ENCODE measurements at regions not wholly inside any gene's neighbourhood (a gene's known extent, or its start where the extent isn't known, plus 50 kb on each side); places are given as distances from the start of the nearest gene placed in this dataset.

DNA sequence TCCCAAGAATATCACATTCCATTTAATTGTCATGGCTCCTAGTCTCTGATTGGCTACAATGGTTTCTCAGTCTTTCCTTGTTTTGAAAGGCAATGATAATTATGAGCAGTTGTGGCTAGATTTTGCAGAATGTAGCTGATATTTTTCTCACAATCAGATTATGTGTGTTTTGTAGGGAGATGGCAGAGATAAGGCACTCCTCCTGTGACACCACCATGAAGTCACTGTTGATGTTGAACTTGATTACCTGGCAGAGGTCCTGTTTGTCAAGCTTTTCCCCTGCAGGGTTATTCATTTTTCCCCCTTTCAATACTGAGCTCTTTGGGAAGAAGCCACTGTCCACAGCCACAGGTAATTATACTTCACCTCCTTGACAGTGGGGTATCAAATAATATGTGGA, 602.9 kb upstream of the PFKP start:
- H3K18ac ChIP-seq (ENCODE audit: low read depth, low read length), result no peak overlapping the region
- no peak overlapping the region for H4K91ac ChIP-seq (ENCODE audit: insufficient read depth, low read depth, low read length)
- H4K5ac ChIP-seq (ENCODE audit: low read depth, low read length), result no peak overlapping the region
- TF ChIP-seq RAD21 (IDR thresholded peaks at IDR 0.05; ENCODE audit: low read length) (no peak), MAZ (IDR thresholded peaks at IDR 0.05; ENCODE audit: borderline replicate concordance, low read depth, low read length) (no peak), RCOR1 (IDR thresholded peaks at IDR 0.05; ENCODE audit: insufficient replicate concordance, low read length) (no peak), CEBPB (IDR thresholded peaks at IDR 0.05; ENCODE audit: low read depth, low read length) (no peak), POLR2A (IDR thresholded peaks at IDR 0.05; ENCODE audit: low read depth, low read length) (no peak), NFE2L2 (IDR thresholded peaks at IDR 0.05; ENCODE audit: low read depth, low read length) (no peak), CHD1 (IDR thresholded peaks at IDR 0.05; ENCODE audit: low read depth, low read length) (no peak), SMC3 (IDR thresholded peaks at IDR 0.05; ENCODE audit: low read depth, low read length) (no peak)
- TF ChIP-seq, protein P1, sequence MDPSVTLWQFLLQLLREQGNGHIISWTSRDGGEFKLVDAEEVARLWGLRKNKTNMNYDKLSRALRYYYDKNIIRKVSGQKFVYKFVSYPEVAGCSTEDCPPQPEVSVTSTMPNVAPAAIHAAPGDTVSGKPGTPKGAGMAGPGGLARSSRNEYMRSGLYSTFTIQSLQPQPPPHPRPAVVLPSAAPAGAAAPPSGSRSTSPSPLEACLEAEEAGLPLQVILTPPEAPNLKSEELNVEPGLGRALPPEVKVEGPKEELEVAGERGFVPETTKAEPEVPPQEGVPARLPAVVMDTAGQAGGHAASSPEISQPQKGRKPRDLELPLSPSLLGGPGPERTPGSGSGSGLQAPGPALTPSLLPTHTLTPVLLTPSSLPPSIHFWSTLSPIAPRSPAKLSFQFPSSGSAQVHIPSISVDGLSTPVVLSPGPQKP (IDR thresholded peaks at IDR 0.05; ENCODE audit: borderline replicate concordance, low read depth, low read length), result no peak
- TF ChIP-seq, protein P2, sequence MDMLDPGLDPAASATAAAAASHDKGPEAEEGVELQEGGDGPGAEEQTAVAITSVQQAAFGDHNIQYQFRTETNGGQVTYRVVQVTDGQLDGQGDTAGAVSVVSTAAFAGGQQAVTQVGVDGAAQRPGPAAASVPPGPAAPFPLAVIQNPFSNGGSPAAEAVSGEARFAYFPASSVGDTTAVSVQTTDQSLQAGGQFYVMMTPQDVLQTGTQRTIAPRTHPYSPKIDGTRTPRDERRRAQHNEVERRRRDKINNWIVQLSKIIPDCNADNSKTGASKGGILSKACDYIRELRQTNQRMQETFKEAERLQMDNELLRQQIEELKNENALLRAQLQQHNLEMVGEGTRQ (IDR thresholded peaks at IDR 0.05; ENCODE audit: low read depth, low read length), result no peak
- no peak for ATAC-seq (ENCODE audit: low read depth)
- no peak for DNase-seq
- in situ Hi-C loops (cut with MboI; ENCODE audit: low sequenced_read_pairs), result no loop called here
- H2BK15ac ChIP-seq (ENCODE audit: low read depth, low read length), result no peak overlapping the region
- no peak overlapping the region for H3K23ac ChIP-seq (ENCODE audit: low read depth, low read length)
- no peak overlapping the region for H3K9ac ChIP-seq (ENCODE audit: low read depth, low read length)
- H4K8ac ChIP-seq (ENCODE audit: low read depth in 2 of 2, low read length in 2 of 2), result no peak overlapping the region
- H4K20me1 ChIP-seq (ENCODE audit: insufficient read depth, low read length), result no peaks in the 10 kb centered on the region
- H2BK5ac ChIP-seq (ENCODE audit: low read depth, low read length, poor library complexity, severe bottlenecking), result no peak overlapping the region
- no peaks in the 10 kb centered on the region for H3K36me3 ChIP-seq (ENCODE audit: control insufficient read depth, insufficient read depth, low read length)
- H2AFZ ChIP-seq (replicated peaks; ENCODE audit: low read length, poor library complexity), result no peak overlapping the region
- H3K9me1 ChIP-seq (ENCODE audit: insufficient read depth, low read length), result no peaks in the 10 kb centered on the region
- no TSS peak for BruUV-seq (replicated peaks)
- no peaks in the 10 kb centered on the region for H3K27me3 ChIP-seq (ENCODE audit: control insufficient read depth, insufficient read depth, low read length)
- H2BK120ac ChIP-seq (ENCODE audit: low read depth, low read length), result no peak overlapping the region
- POLR2A ChIA-PET (ENCODE audit: unreplicated experiment), result no interaction called here
- H2AK9ac ChIP-seq (replicated peaks; ENCODE audit: low read depth, low read length, poor library complexity), result no peak overlapping the region
- H3K56ac ChIP-seq (ENCODE audit: extremely low read depth, insufficient read depth, low read length), result no peak overlapping the region
- H3K4me2 ChIP-seq (ENCODE audit: low read depth, low read length), result no peak overlapping the region
- no peak overlapping the region for H3K4me3 ChIP-seq (ENCODE audit: insufficient read depth, low read depth, low read length)
- no peak overlapping the region for H2AK5ac ChIP-seq (ENCODE audit: low read depth, low read length)
- intact Hi-C loops (cut with micrococcal nuclease), result no loop called here
- dilution Hi-C loops (cut with HindIII; ENCODE audit: low sequenced_read_pairs, unreplicated experiment), result no loop called here
- no peaks in the 10 kb centered on the region for H3K79me1 ChIP-seq (ENCODE audit: low read depth in 1 of 2, low read length in 2 of 2)
- H2BK20ac ChIP-seq (ENCODE audit: low read depth, low read length), result no peak overlapping the region
- H3K9me3 ChIP-seq (ENCODE audit: control insufficient read depth, insufficient read depth, low read length), result peaks cover 11% of the 10 kb centered on the region
- H3K4ac ChIP-seq (ENCODE audit: low read depth, low read length), result no peak overlapping the region
- no peak overlapping the region for H3K14ac ChIP-seq (replicated peaks; ENCODE audit: low read depth, low read length)
- H3K4me1 ChIP-seq (ENCODE audit: control insufficient read depth, insufficient read depth, low read length), result no peaks in the 10 kb centered on the region
- H3K27ac ChIP-seq (ENCODE audit: insufficient read depth, low read length), result no peak overlapping the region
- CTCF ChIA-PET, result no interaction called here
